Stimulated activated CD8-positive, alpha-beta memory T cell treated with anti-CD3 and anti-CD28 coated beads, Interleukin-12 subunit alpha, Interleukin-12 subunit beta, amount 100 ng/mL, for 4 hours (primary cell): ENCODE measurements at regions not wholly inside any gene's neighbourhood (a gene's known extent, or its start where the extent isn't known, plus 50 kb on each side); places are given as distances from the start of the nearest gene placed in this dataset.

Source experiments
- DNase-seq: peaks from one replicate; pipeline ENCODE4 v3.0.0-alpha.2; 2020; ENCODE audit warnings: low read depth

DNA sequence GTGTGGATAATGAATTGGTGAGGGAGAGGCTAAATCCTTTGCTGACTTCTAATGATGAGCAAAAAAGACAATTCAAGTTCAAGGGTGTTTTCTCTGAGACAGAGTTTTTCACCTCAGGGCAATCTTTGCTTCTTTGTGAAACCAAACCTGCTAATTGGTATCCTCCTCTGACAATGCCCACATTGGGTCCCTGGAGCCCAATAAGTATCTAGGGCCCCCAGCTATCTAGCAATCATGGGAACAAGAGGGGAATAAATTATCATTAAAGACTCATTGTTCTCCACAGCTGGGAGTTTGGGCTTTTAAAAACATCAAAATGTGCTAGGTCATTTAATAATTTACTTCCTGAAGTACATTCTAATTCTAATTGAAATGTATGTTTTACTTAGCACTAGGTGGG, 227.3 kb downstream of the TMEM167A start:
- DNase-seq, result no peak

DNA sequence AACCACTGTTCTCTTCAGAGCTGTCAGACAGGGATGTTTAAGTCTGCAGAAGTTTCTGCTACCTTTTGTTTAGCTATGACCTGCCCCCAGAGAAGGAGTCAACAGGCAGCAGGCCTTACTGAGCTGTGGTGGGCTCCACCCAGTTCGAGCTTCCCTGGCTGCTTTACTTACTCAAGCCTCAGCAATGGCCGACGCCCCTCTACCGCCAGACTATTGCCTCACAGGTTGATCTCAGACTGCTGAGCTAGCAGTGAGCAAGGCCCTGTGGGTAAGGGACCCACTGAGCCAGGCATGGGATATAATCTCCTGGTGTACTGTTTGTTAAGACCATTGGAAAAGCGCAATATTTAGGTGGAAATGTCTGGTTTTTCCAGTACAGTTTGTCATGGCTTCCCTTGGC, 229.6 kb downstream of the TMEM167A start:
- DNase-seq, result no peak

DNA sequence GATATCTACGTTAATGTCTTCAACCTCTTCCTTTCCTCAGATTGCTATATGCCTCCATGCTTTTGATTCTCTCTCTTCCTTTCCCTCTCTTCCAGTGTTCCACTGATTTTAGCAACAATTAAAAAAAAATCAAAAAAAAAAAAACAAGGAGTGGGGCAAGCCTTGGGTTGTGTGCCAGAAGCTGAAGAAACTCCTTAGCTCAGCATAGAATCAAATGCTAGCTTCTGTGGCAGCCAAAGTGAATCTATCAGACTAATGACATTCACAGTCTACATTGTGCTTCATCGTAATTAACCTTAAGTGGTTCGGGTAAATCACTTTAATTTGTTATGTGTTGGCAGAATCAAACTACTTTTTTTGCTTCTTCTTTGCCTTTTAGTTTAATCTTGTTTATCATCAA, 237.3 kb downstream of the TMEM167A start:
- no peak for DNase-seq

DNA sequence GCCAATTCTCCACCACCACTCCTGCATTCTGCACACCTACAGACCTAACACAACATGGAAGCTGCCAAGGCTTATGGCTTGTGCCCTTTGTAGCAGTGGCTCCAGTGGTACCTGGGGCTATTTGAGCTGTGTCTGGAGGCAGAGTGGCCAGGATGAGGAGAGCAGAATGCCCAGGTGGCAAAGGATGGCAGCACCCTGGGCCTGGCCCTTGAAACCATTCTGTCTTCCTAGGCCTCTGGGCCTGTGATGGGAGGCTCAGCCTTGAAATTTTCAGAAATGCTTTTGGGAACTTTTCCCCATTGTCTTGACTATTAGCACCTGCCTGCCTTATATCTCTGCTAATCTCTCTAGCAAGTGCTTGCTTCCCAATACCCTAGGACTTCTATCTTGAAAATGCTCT, 241.7 kb downstream of the TMEM167A start:
- DNase-seq, result no peak

DNA sequence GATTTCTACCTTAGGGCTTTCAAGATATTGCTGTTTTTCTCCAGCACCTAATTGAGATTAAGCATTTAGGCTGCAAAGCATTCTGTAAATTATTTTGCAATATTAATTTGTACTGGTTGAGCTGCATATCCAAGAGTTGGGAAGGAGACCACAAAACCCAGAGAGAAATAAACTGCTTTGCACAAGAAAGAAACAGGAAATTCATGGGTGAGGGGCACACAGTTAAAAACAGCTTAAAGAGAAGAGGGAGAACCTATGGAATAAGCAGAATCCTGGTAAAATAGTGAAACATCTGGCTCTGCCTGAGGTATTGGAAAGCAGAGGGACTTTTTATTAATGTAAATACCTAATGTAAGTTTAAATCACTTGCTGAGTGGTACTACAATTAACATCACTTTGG, 243.0 kb downstream of the TMEM167A start:
- no peak for DNase-seq

DNA sequence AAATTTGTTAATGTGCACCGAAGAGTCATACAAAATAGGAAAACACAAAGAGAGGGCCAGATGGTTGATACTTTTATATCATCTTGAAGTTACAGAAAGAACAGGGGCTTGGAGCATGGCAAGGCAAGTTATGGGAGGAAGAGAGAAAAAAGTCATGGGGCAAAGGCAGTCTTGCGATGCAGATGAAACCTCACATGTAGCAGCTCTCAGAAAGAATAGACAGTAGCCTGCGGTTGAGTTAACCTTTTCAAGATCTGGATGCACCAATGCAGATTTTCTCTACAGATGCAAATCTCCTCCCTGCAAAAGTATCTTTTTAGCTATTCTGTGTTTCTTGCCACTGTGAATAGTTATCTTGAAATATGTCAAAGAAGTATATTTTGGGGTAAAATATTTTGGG, 243.9 kb downstream of the TMEM167A start:
- no peak for DNase-seq

DNA sequence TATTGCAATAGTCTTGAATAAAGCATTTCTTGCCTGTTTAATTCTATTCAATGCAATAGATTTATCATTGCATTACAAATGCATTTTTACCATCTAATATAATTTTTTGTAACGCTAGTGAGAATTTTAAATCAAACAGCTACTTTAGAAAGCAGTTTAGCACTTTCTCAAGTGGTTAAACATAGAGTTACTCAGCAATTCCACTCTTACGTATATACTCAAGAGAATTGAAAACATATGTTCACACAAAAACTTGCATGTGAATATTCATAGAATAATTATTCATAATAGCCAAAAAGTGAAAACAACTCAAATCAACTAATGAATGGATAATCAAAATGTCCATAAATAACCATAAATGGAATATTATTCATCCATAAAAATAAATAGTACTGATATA, 244.7 kb downstream of the TMEM167A start:
- no peak for DNase-seq

DNA sequence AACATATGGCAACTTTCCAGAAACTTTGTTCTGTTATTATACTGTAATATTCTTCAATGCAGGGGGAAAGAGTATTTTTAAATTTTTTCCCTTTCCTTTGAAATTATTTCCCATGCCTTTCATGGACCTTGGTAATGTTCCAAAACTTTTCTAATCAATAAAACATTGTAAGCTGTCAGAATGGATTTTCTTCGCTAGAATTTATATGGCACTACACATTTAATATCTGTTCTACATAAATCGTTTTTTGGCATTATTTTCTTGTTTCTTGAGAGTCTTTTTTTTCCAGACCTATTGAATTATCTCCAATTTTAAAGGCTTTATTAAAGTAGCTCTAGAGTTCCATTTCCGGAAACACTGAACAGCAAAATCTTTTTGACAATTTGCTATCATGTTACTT, 249.0 kb downstream of the TMEM167A start:
- no peak for DNase-seq

DNA sequence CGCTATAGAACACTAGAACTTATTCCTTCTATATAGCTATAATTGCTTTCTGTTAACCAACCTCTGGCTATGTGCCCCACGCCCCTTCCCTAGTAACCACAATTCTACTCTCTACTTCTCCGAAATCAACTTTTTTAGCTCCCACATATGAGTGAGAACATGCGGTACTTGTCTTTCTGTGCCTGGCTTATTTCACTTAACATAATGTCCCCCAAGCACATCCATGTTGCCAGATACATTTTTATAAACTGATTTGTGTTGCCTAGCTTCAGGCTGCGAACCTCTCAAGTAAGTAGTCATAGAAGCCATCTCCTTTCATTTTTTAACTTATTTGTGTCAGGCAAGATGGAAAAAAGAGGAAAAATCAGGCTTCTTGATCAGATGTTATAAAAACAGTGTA, 249.5 kb downstream of the TMEM167A start:
- DNase-seq, result no peak

DNA sequence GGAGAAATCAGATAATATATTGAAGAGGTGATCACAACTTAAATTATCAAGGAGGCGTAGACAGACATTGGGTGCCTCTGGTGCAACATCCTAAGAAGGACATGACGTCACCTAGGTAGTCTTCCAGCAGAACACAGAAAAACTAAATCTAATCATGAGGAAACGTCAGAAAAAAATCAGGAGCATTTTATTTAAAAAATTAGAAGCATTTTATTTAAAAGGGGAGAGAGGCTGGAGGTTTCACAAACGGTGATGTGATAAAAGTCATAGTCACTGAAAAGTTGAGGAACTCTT, 254.6 kb downstream of the TMEM167A start:
- DNase-seq, result no peak

DNA sequence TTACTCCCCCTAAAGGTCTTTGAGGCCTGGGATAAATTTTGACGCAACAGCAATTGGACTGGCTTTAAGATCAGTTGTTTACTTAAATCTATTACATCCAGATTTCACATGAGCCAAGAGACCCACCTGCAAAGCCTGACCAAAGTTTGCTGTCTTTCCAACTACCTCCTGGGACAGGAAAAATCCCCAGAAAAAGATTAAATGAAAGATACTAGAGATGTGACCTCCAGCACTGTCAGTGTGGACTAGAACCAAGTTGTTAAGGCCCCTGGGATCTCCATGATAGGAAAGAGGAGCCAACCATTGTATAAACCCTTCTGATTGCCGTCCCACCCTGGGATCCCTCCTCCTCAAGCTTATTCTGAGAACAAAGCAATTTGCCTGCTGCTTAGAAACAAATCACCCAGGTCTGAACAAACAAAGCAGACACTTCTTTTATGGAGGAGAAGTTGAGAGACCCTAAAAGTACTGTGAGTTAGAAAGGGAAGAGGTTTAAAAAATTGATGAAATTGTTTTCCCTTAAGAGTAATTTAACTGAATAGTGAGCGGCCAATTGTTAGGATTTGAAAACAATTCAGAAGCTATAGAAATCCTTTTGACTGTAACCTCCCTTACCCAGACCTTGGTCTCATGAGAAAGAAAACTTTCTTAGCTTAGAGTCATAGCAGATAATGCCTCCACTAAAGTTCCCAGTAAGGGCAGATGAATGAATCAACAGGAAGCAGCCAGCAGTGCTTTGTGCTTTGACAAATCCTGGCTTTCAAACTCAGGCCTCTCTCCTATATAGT, 255.2 kb downstream of the TMEM167A start:
- no peak for DNase-seq

DNA sequence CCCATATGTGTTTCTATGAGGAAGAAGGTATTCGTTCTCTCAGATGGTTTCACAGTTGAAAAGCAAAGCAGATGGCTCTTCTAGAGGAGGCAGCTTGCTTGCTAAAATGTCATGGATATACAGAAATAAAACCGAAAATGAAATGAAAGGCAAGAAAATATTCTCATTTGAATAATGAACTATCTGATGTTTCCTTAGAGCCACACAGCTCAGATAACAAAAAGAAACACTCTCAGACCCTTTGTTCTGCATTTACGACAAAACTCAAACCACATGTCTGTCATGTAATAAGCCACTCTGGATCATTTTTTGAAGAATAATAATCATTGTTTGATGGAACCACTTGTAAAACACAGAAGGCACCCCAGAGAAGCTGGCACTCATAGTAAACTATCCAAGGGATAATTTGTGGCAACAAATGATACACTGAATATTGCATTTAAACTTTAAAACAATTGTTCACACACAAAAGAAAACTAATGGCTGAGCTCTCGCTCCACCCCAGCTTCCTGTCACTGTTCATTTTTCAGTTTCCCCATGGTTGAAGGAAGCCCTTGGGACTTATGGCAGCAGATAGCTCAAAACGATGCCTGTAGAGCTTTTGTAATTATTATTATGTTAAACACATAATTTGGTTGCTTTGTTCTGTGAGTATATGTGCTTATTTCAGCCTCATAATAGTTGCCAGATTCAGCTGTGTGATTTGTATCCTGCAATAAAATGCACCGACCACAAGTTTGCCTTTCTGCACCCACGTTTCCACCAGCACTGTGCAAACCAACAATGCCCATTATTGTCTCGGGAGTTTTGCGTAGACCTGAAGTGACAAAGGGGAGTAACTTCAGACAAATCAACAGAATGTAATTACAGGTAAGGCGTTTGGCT, 256.0 kb downstream of the TMEM167A start:
- DNase-seq, result no peak

DNA sequence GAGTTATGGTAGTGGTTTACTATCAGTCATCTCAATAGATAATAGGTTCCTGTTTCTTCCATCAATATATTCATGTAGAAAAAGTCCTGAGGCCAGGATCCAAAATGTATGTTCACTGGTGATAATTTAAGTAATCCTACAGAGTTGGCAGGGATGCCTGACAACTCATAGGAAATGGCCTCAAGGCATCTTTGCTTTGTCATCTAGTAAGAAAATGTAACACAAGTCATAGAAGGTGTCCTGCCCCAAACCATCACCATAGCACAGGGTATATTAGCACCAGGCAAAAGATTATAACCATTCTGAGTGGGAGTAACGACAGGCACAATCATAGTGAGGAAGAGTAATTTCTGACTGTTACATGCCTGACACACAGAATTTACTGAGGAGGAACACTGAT, 257.0 kb downstream of the TMEM167A start:
- no peak for DNase-seq

DNA sequence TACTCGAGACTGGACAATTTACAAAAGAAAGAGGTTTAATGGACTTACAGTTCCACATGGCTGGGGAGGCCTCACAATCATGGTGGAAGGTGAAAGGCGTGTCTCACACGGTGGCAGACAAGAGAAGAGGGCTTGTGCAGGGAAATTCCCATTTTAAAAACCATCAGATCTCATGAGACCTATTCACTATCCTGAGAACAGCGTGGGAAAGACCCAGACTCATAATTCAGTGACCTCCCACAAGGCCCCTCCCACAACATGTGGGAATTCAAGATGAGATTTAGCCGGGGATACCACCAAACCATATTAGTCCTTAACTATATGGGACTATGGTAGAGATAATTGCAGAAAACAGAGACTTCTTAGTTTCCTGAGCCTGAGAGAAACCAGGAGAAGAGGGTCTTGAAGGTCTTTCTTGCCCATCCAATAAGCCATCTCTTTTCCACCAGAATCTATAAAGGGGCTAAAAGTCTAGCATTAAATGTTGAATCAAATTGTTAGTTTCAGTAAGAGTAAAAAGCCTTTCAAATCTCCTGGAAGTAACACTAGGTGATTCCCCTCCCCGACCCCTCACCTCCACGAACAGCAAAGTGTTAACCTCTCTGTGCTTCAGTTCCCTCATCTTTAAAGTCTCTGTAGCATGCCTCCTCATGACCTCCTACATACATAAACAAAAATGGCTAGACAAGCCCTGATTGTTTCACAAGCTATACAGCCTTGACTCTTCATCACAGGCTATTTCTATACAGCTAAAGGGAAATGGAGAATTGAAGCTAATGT, 259.1 kb downstream of the TMEM167A start:
- DNase-seq, result no peak

DNA sequence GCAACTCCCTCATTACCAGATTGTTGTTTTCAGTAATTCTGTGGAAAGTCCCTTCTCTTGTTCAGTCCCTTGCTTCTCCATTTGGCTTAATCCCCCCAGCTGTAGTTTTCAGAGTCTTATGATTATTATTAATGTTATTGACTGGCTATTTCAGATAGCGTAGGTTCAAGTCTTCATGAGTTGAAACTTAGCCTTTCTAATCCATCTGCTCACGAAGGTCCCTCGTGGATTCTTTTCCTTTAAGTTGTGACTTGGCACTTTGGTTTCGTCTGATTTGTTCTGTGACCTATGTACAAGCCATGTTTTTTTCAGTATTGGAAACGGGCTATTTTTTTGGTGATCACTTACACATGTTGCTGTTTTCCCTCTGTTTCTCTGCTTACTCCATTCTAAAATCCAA, 260.3 kb downstream of the TMEM167A start:
- DNase-seq, result no peak

DNA sequence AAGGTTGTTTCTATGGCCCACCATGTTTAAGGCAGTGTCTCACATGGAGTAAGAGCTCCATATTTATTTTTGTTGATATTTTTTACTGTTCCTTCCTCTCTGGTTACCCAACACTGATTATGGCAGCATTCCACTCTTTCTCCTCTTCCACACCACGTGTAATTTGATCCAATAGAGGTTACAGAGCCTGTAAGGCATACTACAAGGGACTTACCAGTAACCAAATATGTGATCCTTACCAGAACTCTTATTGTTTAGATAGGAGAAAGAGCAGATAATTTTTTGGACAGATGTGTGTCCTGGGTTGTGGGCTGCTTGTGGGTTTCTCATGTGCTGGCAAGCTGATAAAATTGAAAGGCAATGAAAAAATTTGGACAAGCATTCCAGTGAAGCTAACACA, 261.3 kb downstream of the TMEM167A start:
- DNase-seq, result no peak

DNA sequence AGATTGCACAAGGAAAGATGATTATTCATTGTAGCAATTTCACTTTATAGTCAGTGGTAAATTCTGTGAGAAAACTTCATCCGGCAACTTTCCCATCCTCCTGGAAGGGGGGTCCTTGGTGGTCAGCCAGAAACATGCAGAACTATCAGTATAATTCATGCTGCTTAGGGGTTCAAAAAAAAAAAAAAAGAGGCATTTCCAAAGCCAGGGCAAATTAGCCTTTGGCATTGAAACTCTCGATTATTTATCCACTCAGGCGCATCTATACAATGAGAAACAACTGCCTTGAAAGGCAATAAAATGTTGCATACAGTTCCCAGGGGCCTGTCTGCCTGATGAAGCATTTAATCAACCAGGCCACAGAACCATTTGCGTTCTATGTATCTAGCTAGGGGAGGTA, 263.3 kb downstream of the TMEM167A start:
- no peak for DNase-seq

DNA sequence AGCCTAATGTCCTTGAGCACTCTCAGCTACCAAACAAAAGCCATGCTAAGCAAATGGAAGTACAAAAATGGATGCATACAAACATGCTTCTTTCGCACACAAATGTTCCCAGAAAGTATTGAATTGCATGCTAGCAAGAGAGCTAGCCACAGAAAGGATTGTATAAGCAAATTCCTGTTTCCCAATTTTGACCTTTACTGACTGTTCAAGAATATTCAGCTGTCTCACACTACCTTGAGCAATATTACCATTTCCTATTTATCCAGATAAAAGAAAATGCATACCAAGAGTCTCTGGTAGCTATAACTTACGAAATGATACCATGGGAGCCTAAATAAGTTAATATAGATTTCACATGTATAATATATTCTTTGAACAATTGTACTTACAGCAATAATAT, 264.6 kb downstream of the TMEM167A start:
- DNase-seq, result no peak

DNA sequence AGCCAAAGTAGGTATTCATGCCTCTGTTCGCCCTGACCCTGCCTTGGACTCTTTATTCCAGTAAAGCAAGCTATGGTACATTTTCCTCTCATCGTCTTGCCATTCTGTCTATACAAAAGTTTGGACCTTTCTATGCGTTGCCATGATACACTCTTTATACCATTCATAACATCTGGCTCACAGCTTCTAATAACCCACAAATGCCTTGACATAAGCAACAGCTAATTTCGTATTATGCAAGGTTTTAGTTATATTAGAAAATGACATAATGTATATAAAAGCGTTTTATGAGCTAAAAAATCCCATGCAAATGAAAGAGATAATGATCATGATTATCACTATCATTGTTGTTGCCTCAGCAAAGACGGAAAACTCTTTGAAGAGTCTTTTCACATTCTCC, 265.7 kb downstream of the TMEM167A start:
- DNase-seq, result no peak

DNA sequence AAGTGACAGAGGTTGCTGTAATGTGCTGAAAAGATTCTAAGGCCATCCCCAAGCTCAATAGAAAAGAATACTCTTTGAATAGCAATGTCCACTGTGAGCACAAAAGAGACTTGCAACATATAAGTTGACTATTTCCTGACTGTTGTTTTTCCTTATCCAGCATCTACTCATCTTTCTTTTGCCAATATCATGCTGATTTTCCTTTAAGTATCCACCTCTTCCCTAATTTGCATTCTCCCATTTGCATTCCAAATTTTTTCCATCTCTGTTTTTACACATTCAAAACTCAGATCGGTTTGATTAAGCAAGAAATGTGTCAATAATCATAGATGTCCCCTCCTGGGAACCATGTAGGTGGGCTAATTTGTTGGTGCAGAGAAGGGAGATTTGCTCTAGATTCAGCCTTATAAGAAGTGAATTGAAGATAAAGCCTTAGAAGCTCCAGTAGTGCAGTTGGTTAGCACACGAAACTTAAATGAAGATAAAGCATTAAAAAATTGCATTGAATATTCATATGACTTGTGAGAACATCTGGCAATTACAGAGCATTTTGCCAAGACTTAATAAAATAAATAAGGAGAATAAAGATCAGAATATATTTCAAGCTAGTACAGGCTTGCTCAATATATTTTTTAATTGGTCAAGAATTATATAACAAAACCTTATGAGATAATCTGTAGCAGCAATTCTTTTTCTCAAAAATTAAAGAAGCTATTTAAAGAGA, 267.6 kb downstream of the TMEM167A start:
- no peak for DNase-seq

DNA sequence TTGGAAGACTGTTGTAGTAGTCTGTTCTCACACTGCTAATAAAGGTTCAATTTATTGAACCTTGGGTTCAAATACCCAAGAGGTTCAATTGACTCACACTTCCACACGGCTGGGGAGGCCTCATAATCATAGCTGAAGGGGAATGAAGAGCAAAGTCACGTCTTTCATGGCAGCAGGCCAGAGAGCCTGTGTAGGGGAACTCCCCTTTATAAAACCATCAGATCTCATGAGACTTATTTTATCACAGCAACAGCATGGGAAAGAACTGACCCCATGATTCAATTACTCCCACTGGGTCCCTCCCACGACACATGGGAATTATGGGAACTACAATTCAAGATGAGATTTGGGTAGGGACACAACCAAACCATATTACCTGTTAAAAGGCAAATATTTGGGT, 268.2 kb downstream of the TMEM167A start:
- DNase-seq, result no peak

DNA sequence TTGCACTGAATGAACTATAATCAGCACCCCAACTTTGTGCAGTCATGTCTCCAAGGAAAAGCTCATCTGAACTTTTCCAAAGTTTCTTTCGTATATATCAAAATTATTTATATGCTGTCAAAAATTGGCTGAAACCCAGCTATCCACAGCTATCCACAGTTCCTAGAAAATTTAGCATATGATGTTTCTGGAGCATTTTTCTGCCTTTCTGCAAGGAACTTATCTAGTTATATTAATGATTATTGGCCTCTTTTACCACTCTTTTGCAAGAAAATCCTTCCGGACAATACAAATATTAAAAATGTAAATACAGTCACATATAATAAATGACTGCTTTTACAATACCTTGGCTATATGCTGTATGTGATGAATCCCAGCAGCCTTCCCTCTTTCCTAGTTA, 270.2 kb downstream of the TMEM167A start:
- no peak for DNase-seq
